ENCODE measurements at regions not wholly inside any gene's neighbourhood (a gene's known extent, or its start where the extent isn't known, plus 50 kb on each side); places are given as distances from the start of the nearest gene placed in this dataset.

- TF ChIP-seq ZNF114 (CRISPR knock-in tag; IDR thresholded peaks at IDR 0.05) (no peak), ZNF331 (CRISPR knock-in tag; IDR thresholded peaks at IDR 0.05; ENCODE audit: low read depth) (no peak), ETS1 (IDR thresholded peaks at IDR 0.05) (no peak), STAT1 (IDR thresholded peaks at IDR 0.05; ENCODE audit: unreplicated experiment) (no peak), POLR2AphosphoS5 (IDR thresholded peaks at IDR 0.05; ENCODE audit: low read depth) (no peak)
These were observed 83.1 kb downstream of the ATOH1 start (continued) for GRCh38 chr4:93911671-93912070.

- no peak for ATAC-seq
- Mint-ChIP-seq H3K27ac (no peak overlapping the region), H3K36me3 (ENCODE audit: low read depth) (no peaks in the 10 kb centered on the region), H3K4me1 (no peaks in the 10 kb centered on the region), H3K27me3 (ENCODE audit: insufficient read depth, low read depth, poor library complexity) (no peaks in the 10 kb centered on the region), H3K4me3 (no peak overlapping the region), H3K9me3 (no peaks in the 10 kb centered on the region)
- no peaks in the 10 kb centered on the region for H3K4me1 ChIP-seq (ENCODE audit: insufficient read depth)
- H3K27me3 ChIP-seq (ENCODE audit: insufficient read depth): no peaks in the 10 kb centered on the region
- no peak overlapping the region for H3K4me3 ChIP-seq
- no peaks in the 10 kb centered on the region for H3K36me3 ChIP-seq (ENCODE audit: insufficient read depth)
- DNase-seq (ENCODE audit: low spot score): no peak
- H3F3A ChIP-seq (replicated peaks; ENCODE audit: low read depth): no peaks in the 10 kb centered on the region
- no peak overlapping the region for H3K4me2 ChIP-seq
- H4K20me1 ChIP-seq (replicated peaks; ENCODE audit: insufficient read depth): no peaks in the 10 kb centered on the region
- H3K79me2 ChIP-seq (replicated peaks; ENCODE audit: insufficient read depth): no peaks in the 10 kb centered on the region
- no peaks in the 10 kb centered on the region for H3K9me2 ChIP-seq (ENCODE audit: insufficient read depth)
- H2AFZ ChIP-seq: no peak overlapping the region
- H3K27ac ChIP-seq (ENCODE audit: low read depth): no peak overlapping the region
- no peak for TF ChIP-seq REST (IDR thresholded peaks at IDR 0.05; ENCODE audit: unreplicated experiment)
- TF ChIP-seq NANOG (IDR thresholded peaks at IDR 0.05; ENCODE audit: borderline replicate concordance): no peak
- no peak for TF ChIP-seq CREB1 (CRISPR knock-in tag; IDR thresholded peaks at IDR 0.05; ENCODE audit: low read depth)
- no peak for TF ChIP-seq ZNF462 (CRISPR knock-in tag; IDR thresholded peaks at IDR 0.05)
- TF ChIP-seq ZNF331 (CRISPR knock-in tag; IDR thresholded peaks at IDR 0.05; ENCODE audit: low read depth): no peak
- TF ChIP-seq EZH2phosphoT487 (IDR thresholded peaks at IDR 0.05; ENCODE audit: unreplicated experiment): no peak
- TF ChIP-seq STAT1 (IDR thresholded peaks at IDR 0.05; ENCODE audit: unreplicated experiment): no peak
- TF ChIP-seq ZNF114 (CRISPR knock-in tag; IDR thresholded peaks at IDR 0.05): no peak
- TF ChIP-seq ETS1 (IDR thresholded peaks at IDR 0.05): no peak
- no peak for TF ChIP-seq POLR2AphosphoS5 (IDR thresholded peaks at IDR 0.05; ENCODE audit: low read depth)
- no peak for TF ChIP-seq JUNB (IDR thresholded peaks at IDR 0.05; ENCODE audit: unreplicated experiment)
- TF ChIP-seq CTCF (conservative IDR thresholded peaks at IDR 0.05; ENCODE audit: low read depth in 2 of 2): no peak
These were observed 83.6 kb downstream of the ATOH1 start for GRCh38 chr4:93912146-93912545.

All from GM23338 (cell line).